Stimulated activated CD4-positive, alpha-beta T cell treated with anti-CD3 and anti-CD28 coated beads, Interleukin-15, amount 100 ng/mL, for 24 hours (primary cell): ENCODE measurements at regions not wholly inside any gene's neighbourhood (a gene's known extent, or its start where the extent isn't known, plus 50 kb on each side); places are given as distances from the start of the nearest gene placed in this dataset.

Source experiments
- DNase-seq: peaks from one replicate; pipeline ENCODE4 v3.0.0-alpha.2; 2020

- DNase-seq = no peak
These were observed 904.1 kb downstream of the KCNMA1 start for GRCh38 chr10:76733441-76733936.

GRCh38 chr10:76732306-76732705 is 905.3 kb downstream of the KCNMA1 start:
- no peak for DNase-seq

GRCh38 chr10:76729841-76730487 is 907.6 kb downstream of the KCNMA1 start:
- DNase-seq = no peak

GRCh38 chr10:76729346-76729745 is 908.3 kb downstream of the KCNMA1 start:
- DNase-seq = no peak

GRCh38 chr10:76727038-76727437 is 910.6 kb downstream of the KCNMA1 start:
- DNase-seq = no peak

GRCh38 chr10:76723844-76724243 is 913.8 kb downstream of the KCNMA1 start:
- DNase-seq = no peak

GRCh38 chr10:76721891-76722505 is 915.6 kb downstream of the KCNMA1 start:
- DNase-seq = no peak

- no peak for DNase-seq
These were observed 918.6 kb downstream of the KCNMA1 start for GRCh38 chr10:76719006-76719405.

GRCh38 chr10:76717141-76717540 is 920.5 kb downstream of the KCNMA1 start:
- DNase-seq = no peak

GRCh38 chr10:76711222-76711997 is 926.2 kb downstream of the KCNMA1 start:
- no peak for DNase-seq

GRCh38 chr10:76700241-76700640 is 937.4 kb downstream of the KCNMA1 start:
- DNase-seq = no peak

- DNase-seq = no peak
These were observed 939.7 kb downstream of the KCNMA1 start for GRCh38 chr10:76697923-76698322.

GRCh38 chr10:76695069-76695468 is 942.5 kb downstream of the KCNMA1 start:
- DNase-seq = no peak

GRCh38 chr10:76686201-76686600 is 951.4 kb downstream of the KCNMA1 start:
- no peak for DNase-seq

- DNase-seq = no peak
These were observed 952.6 kb downstream of the KCNMA1 start for GRCh38 chr10:76684968-76685367.

- DNase-seq = no peak
These were observed 956.5 kb downstream of the KCNMA1 start for GRCh38 chr10:76681153-76681552.

- no peak for DNase-seq
These were observed 958.6 kb downstream of the KCNMA1 start for GRCh38 chr10:76679030-76679429.

- no peak for DNase-seq
These were observed 961.5 kb downstream of the KCNMA1 start for GRCh38 chr10:76675951-76676587.

GRCh38 chr10:76675561-76675950 is 962.1 kb downstream of the KCNMA1 start:
- no peak for DNase-seq

GRCh38 chr10:76667408-76668370 is 969.9 kb downstream of the KCNMA1 start:
- no peak for DNase-seq

GRCh38 chr10:76666891-76667290 is 970.7 kb downstream of the KCNMA1 start:
- no peak for DNase-seq

GRCh38 chr10:76665029-76665428 is 972.6 kb downstream of the KCNMA1 start:
- no peak for DNase-seq
